HUES64 (cell line): ENCODE measurements at regions not wholly inside any gene's neighbourhood (a gene's known extent, or its start where the extent isn't known, plus 50 kb on each side); places are given as distances from the start of the nearest gene placed in this dataset.
"Not testable (repeated sequence)": the region's sequence is repeated elsewhere in the genome, so short reads cannot be mapped to it uniquely, and the experiment has no call there.

Source experiments
- H3K27ac ChIP-seq: 2 replicates; pipeline ENCODE4 v1.7.0; 2013; ENCODE audit warnings: low read depth, low read length, inconsistent platforms
- H3K27me3 ChIP-seq: 2 replicates; pipeline ENCODE4 v1.6.1; 2013; ENCODE audit warnings: mild to moderate bottlenecking, low read length; ENCODE audit not compliant: insufficient read depth
- H3K36me3 ChIP-seq: 2 replicates; pipeline ENCODE4 v1.6.1; 2013; ENCODE audit warnings: mild to moderate bottlenecking, low read length; ENCODE audit not compliant: insufficient read depth
- H3K4me1 ChIP-seq: 2 replicates; pipeline ENCODE4 v1.6.1; 2013; ENCODE audit warnings: mild to moderate bottlenecking, low read length, moderate library complexity; ENCODE audit not compliant: insufficient read depth
- H3K4me3 ChIP-seq: 2 replicates; pipeline ENCODE4 v1.5.1; 2013; ENCODE audit warnings: mild to moderate bottlenecking, low read length, moderate library complexity
- H3K9ac ChIP-seq: 2 replicates; pipeline ENCODE4 v1.6.1; 2013; ENCODE audit warnings: mild to moderate bottlenecking, low read depth, low read length
- H3K9me3 ChIP-seq: 2 replicates; pipeline ENCODE4 v1.6.1; 2013; ENCODE audit warnings: low read depth, low read length; ENCODE audit not compliant: insufficient read depth
- WGBS: fragments of 150-250, 120-280 bp; methylation state at CpG from one replicate; pipeline ENCODE4 v1.1.7; 2013; ENCODE audit warnings: missing lambda C conversion rate; 5-methylcytosine and 5-hydroxymethylcytosine counted together

DNA sequence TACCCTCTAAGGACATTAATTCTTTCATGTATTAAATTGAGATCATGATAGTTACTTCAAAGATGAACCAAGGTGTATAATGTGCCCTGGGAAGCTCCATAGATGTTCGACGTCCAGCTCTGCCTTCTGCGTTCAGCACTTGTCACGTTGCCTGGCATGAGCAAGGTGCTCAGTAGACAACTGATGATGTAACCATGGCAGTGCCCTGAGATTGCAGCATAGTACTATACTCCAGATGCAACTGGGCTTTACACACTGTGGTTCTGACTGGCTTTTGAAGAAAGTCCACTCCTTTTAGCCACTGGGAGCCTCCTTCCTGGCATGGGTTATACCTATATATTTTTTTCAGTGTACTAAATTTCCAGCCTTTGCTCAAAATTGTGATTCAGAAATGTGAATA is 355.8 kb upstream of the SORCS1 start:
- Histone ChIP-seq H3K4me3 (no peak overlapping the region), H3K9ac (no peak overlapping the region), H3K27me3 (no peaks in the 10 kb centered on the region), H3K36me3 (no peaks in the 10 kb centered on the region), H3K4me1 (no peaks in the 10 kb centered on the region), H3K9me3 (no peaks in the 10 kb centered on the region), H3K27ac (no peak overlapping the region)
- 96% methylated on average over 4 of the region's 4 CpGs for WGBS

DNA sequence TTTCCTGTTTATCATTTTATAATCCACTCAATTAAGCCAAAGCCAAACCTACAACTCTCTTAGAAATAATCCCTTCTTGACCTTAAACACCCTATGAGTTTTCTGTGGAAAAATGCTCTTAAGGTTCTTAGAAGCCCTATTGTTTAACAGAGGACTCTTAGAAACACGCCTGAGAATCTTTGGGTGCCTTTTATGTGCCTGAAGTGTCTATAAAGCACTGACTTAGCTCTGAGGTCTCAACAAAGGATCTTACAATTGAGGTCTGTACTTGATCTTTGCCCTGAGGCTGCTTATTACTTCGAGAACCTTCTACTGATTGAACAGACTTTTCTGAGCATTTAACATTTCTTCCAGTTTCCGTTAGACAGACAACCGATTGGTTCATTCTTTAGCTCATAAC is 353.3 kb upstream of the SORCS1 start:
- Histone ChIP-seq H3K9me3 (no peaks in the 10 kb centered on the region), H3K4me1 (no peaks in the 10 kb centered on the region), H3K9ac (no peak overlapping the region), H3K4me3 (no peak overlapping the region), H3K36me3 (no peaks in the 10 kb centered on the region), H3K27ac (no peak overlapping the region), H3K27me3 (no peaks in the 10 kb centered on the region)
- 94% methylated on average over 4 of the region's 4 CpGs for WGBS

DNA sequence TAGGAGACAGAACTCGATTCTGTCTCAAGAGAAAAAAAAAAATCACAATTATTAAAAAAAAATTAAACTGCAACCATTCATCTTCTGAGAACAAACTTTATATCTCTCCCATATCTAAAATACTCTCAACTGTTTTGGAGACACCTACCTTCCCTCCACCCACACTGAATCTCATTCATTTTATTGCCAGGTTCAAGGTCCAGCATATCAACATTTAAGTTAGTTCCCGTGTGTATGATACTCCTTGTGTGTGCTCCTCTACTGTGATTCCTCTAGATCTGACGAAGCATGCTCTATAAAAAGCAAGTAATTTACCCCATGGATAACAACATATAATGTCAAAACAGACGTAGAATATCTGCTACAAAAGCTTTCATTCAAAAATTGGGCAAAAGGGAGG is 351.8 kb upstream of the SORCS1 start:
- H3K36me3 ChIP-seq = no peaks in the 10 kb centered on the region
- no peaks in the 10 kb centered on the region for H3K4me1 ChIP-seq
- 94% methylated on average over 4 of the region's 4 CpGs for WGBS
- no peaks in the 10 kb centered on the region for H3K9me3 ChIP-seq
- H3K27ac ChIP-seq = no peak overlapping the region
- H3K27me3 ChIP-seq = no peaks in the 10 kb centered on the region
- H3K9ac ChIP-seq = no peak overlapping the region
- H3K4me3 ChIP-seq = no peak overlapping the region

DNA sequence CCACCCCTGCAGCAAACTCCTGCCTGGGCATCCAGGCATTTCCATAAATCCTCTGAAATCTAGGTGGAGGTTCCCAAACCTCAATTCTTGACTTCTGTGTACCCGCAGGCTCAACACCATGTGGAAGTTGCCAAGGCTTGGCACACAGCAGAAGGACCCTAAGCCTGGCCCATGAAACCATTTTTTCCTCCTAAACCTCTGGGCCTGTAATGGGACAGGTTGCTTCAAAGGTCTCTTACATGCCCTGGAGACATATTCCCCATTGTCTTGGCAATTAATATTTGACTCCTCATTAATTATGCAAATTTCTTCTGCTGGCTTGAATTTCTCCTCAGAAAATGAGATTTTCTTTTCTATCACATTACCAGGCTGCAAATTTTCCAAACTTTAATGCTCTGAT is 339.5 kb upstream of the SORCS1 start:
- H3K9ac ChIP-seq, H3K4me1 ChIP-seq, H3K27ac ChIP-seq, H3K27me3 ChIP-seq, H3K36me3 ChIP-seq, H3K4me3 ChIP-seq: not testable (repeated sequence)
- peaks cover 24% of the 10 kb centered on the region for H3K9me3 ChIP-seq
- WGBS = 59% methylated on average over 1 of the region's 1 CpG

DNA sequence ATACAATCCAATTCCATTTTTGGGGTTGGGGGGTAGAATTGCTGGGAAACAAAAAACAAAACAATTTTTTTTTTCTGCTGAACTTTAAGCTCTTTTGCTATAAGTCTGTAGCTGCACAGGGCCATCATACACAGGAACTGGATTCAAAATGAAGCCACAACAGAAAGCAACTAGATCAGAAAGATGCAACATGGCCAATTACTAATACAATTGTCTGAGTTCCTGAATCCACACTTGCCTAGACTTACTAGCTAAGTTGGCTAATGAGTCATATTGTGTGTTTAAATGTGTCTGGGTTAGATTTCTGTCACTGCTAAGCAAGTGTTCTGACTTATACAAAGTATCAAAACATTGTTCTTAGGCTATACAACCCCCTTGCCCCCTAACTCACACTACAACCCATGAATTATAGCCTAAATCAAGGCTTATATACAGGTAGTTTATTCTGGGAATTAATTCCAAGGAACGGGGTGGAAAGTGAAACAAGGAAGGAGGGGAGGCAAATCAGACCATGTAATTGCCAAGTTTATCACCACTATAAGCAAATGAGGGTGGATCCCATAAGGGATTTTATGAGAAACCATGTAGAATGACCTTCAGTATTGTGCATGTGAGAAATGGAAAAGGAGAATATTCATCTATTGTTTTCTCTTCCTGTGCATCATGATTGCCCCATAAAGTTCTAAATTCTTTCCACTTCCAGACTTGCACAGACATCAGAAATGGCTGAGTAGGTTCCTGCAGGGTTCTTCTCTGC is 337.9 kb upstream of the SORCS1 start:
- Histone ChIP-seq H3K4me1 (no peaks in the 10 kb centered on the region), H3K9me3 (peaks cover 24% of the 10 kb centered on the region)
- WGBS = 100% methylated on average over 1 of the region's 1 CpG

DNA sequence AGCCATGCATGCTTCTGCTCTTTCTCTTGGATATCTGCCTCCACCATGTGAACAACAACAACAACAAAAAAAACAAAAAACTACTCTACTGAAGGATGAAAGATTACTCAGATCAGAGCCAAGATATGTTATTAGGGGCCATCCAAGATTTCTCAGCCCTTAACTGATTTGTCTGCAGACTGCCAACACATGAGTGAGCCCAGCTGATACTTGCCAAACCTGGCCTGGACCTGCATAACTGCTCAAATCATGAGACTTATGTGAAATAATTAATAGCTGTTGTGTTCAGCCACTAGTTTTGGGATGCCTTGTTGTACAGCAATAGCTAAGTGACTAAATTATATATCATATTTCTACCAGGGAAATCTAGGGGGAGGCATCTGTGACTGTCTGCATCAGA is 334.5 kb upstream of the SORCS1 start:
- Histone ChIP-seq H3K9ac (no peak overlapping the region), H3K36me3 (no peaks in the 10 kb centered on the region), H3K27me3 (no peaks in the 10 kb centered on the region), H3K4me1 (no peaks in the 10 kb centered on the region), H3K9me3 (peaks cover 13% of the 10 kb centered on the region), H3K27ac (no peak overlapping the region), H3K4me3 (no peak overlapping the region)

More for the DNA sequence above, 337.9 kb upstream of the SORCS1 start:
- Histone ChIP-seq H3K27ac (no peak overlapping the region), H3K27me3 (no peaks in the 10 kb centered on the region), H3K36me3 (no peaks in the 10 kb centered on the region), H3K9ac (no peak overlapping the region), H3K4me3 (no peak overlapping the region)

DNA sequence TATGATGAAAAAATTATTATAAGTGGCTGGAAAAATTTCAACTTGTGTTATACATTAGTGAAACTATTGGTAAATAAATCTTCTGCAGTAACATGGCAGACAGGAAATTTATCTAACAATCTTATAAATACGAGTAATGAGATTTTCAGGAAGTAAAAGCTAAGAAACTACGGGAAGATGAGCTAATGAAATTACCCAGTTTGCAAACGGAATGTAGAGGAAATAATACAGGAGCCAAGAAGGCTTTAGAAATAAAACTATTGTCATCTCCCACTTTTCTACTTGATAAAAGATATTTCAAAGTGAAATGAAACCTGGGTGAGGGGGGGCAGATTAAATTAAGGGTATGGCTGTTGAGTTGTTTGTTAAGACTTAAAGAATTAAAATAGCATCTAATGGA is 332.5 kb upstream of the SORCS1 start:
- 100% methylated on average over 2 of the region's 3 CpGs for WGBS
- H3K9ac ChIP-seq = no peak overlapping the region

DNA sequence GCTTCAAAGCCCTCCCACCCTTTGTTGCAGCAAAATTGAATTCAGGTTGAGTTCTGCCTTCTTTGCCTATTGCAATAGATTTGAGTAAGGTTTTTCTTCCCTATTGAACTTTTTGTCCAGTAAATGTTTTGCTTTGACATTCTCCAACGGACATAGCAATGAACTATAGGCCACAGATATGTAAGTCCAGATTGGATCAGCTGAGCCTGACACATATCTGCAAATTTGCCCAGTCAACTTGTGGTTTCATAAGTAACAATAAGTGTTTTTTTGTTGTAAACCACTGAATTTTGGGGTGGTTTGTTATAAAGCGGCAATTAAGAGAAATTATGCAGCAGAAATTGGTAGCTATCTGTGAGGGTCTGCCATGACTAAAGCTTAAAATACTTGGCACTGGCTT is 332.1 kb upstream of the SORCS1 start:
- Histone ChIP-seq H3K27ac (no peak overlapping the region), H3K27me3 (no peaks in the 10 kb centered on the region), H3K9ac (no peak overlapping the region), H3K9me3 (no peaks in the 10 kb centered on the region), H3K4me1 (no peaks in the 10 kb centered on the region), H3K4me3 (no peak overlapping the region), H3K36me3 (no peaks in the 10 kb centered on the region)
- WGBS = 66% methylated on average over 2 of the region's 2 CpGs

More for the DNA sequence above, 332.5 kb upstream of the SORCS1 start:
- H3K4me1 ChIP-seq = no peaks in the 10 kb centered on the region
- H3K27me3 ChIP-seq = no peaks in the 10 kb centered on the region
- no peak overlapping the region for H3K4me3 ChIP-seq
- H3K9me3 ChIP-seq = no peaks in the 10 kb centered on the region
- H3K36me3 ChIP-seq = no peaks in the 10 kb centered on the region
- no peak overlapping the region for H3K27ac ChIP-seq

DNA sequence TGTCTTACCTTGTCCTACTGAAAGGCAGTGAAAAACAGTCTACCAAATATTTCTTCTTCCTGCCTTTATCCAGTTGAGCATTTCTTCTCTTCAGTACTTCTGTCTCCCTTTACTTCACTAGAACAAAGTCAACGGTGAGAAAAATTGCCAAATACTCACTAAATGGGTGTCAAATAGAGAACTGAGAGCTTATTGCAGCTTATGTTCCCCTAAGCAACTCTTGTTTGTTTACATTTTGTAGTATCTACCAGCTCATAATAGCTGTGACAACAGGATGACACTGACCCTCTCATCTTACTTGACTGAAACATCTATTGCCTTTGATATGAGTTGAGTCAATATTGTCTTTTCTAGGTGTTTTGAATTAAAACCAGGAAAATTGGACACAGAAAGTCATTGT is 327.9 kb upstream of the SORCS1 start:
- H3K27me3 ChIP-seq = no peaks in the 10 kb centered on the region
- H3K9me3 ChIP-seq = no peaks in the 10 kb centered on the region
- H3K4me1 ChIP-seq = no peaks in the 10 kb centered on the region
- no peak overlapping the region for H3K4me3 ChIP-seq
- no peak overlapping the region for H3K9ac ChIP-seq
- H3K27ac ChIP-seq = no peak overlapping the region
- 87% methylated on average over 1 of the region's 1 CpG for WGBS
- H3K36me3 ChIP-seq = no peaks in the 10 kb centered on the region

DNA sequence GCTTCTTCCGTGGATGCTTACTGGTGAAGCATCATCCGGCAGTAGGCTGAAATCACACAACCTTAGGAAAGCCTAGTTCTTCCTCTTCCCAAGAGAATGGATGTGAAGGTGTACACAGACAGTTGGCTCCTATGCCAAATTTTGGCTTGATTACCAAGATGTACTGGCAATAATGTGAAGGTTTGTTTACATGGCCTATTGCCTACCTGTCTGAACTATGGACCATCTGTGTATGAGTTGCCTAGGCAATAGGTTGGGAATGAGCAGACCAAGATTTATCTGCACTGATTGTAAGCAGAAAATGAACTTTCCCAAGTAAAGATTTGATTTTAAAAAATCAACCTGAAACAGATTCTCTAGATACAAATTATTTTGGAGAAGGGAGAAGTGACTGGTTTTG is 325.9 kb upstream of the SORCS1 start:
- Histone ChIP-seq H3K9ac (no peak overlapping the region), H3K27me3 (no peaks in the 10 kb centered on the region), H3K4me3 (no peak overlapping the region), H3K27ac (no peak overlapping the region), H3K4me1 (no peaks in the 10 kb centered on the region), H3K9me3 (no peaks in the 10 kb centered on the region), H3K36me3 (no peaks in the 10 kb centered on the region)
- WGBS = 100% methylated on average over 2 of the region's 2 CpGs

DNA sequence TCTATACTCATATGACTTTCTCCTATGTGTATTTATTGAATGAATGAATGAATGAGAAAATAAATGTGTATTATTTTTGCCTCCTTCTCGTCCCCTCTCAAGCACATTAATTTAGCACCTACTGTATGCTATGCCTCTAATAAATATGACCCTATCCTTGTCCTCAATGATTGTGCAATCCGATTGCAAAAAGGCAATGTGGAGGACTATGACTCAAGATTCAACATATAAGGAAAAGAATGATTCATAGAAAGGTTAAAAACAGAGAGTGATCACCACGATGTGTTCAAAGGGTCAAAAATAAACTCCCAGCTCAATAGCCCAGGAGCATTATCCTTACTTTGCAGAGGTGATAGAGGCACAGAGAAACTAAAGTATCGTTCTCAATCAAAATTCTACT is 322.8 kb upstream of the SORCS1 start:
- Histone ChIP-seq H3K4me3 (no peak overlapping the region), H3K27ac (no peak overlapping the region), H3K27me3 (no peaks in the 10 kb centered on the region), H3K9me3 (no peaks in the 10 kb centered on the region), H3K9ac (no peak overlapping the region), H3K36me3 (no peaks in the 10 kb centered on the region), H3K4me1 (no peaks in the 10 kb centered on the region)
- 92% methylated on average over 4 of the region's 4 CpGs for WGBS

DNA sequence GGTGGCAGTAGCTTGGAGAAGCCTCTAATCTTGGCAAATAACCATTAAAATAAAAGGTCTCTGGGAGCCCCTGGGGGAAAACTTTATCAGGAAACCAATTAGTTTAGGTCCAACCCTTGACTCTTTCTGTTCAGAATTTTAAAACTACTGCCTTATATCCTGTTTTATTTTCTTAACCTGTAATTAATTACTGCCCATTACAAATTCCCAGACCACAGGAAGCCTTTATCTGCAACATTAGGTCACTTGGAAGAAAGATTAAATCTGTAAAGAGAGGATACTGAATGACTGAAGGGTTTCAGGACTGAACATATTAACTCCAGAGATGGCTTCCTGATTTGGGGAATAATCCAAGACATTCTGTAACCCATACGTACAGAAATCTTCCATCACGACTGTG is 320.5 kb upstream of the SORCS1 start:
- Histone ChIP-seq H3K9ac (no peak overlapping the region), H3K9me3 (no peaks in the 10 kb centered on the region), H3K36me3 (no peaks in the 10 kb centered on the region), H3K4me3 (no peak overlapping the region), H3K27ac (no peak overlapping the region), H3K27me3 (no peaks in the 10 kb centered on the region), H3K4me1 (0 out of 2 replicates have a peak, but pooled peaks cover 6% of the 10 kb centered on the region)
- WGBS = 90% methylated on average over 2 of the region's 2 CpGs
